Glomerular visceral epithelial cell (primary cell): ENCODE measurements at regions not wholly inside any gene's neighbourhood (a gene's known extent, or its start where the extent isn't known, plus 50 kb on each side); places are given as distances from the start of the nearest gene placed in this dataset.

ENCODE experiments used
- DNase-seq: peaks from one replicate; pipeline ENCODE4 v3.0.0-alpha.2; 2016; ENCODE audit errors: extremely low spot score

DNA sequence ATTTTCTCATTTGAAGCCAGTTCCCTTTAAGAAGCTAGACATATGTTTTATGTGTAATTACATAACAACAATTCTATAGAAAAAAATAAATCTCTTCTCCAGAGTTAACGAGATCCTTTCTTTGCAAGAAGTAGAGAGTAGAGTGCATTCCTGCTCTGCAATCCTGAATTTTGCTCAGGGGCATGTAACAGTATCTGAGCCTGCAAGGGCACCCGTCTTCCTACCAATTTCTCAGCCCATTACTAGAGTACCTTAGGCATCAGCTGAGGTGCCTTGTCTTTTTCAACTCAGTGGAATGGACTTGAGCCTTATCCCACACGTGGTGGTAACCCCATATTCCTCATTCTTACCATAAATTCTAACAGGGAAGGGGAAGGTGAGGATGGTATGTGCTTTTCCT is 205.9 kb downstream of the IKZF2 start:
- no peak for DNase-seq

DNA sequence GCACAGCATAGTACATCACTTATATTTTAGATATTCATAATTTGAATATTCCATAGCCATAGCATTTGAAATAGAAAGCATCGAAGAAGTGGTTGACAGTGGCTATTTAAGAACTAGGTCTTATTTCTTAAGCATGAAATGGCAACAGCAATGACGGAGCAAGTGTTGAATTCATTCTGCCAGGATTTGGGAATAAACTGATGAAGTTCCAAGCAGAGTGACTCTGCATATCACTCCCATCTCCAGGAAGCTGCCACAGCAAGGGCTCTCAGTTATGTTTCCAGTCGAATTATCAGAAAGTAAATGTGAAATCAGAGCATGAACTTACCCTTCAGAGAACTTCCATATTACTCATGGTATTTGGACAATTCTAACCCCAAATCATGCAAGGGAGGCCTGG is 208.1 kb downstream of the IKZF2 start:
- DNase-seq = no peak

GRCh38 chr2:212941361-212941760 is 210.1 kb downstream of the IKZF2 start:
- no peak for DNase-seq

- DNase-seq = no peak
These were observed 210.6 kb downstream of the IKZF2 start for GRCh38 chr2:212940816-212941215.

DNA sequence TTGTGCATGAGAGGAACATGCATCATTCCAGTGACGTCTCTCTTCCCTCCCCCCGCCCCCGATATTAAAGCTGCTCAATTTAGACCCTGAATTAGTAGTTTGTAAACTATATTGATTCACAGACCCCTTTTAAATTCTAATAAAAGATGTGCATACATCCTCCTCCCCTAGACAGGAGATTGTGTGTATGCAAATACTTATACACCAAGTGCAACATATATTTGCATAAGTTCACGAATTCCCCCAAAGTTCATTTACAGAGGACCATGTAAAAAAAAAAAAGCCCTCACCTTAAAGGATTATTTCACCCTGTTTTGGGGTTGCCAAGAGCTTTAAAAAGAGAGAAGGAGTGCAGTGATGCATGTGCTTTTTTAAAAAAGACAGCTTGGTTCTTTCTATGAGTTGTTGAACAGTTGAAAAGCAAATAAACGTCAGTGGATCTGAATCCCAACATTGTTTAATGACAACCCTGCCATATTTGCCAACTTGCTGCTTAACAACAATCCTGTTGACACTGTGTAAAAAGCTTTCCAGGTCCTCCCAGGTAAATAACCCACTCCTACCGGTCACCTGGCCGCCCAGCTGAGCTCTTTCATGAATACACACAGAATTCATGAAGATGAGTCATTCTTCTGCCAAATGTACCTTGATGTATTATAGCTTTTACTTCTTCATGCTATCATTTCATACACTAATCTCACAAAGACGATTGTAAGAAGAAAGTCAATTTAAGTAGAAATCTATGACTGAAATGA is 211.5 kb downstream of the IKZF2 start:
- no peak for DNase-seq

DNA sequence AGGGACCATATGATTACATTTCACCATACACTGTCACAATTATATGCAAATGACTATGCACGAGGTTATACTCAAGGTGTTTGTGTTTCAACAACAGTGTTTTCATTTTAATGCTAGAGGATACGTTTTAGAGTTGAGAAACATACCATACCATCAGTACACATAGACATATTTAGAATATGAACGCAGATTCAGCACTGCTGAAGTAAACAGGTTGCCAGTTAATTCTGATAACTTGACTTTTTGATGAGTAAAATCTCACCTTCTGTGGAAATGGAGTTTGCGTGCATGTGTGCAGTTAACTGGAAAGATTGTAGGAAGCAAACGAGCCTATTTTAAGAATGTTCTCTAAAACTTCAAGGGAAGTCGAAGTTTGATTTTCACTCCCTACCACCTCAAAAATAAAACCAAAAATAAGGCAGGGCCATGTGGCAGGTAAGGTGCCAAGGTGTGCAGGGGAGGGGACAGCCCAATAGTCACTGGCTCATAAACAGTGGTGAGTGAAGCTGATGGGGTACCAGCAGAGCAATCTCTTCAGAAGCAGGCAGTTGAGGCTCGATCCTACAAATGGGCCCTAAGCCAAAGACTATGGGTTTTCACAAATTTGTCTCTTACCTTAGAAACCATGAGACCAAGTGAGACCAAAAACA is 213.1 kb downstream of the IKZF2 start:
- no peak for DNase-seq

DNA sequence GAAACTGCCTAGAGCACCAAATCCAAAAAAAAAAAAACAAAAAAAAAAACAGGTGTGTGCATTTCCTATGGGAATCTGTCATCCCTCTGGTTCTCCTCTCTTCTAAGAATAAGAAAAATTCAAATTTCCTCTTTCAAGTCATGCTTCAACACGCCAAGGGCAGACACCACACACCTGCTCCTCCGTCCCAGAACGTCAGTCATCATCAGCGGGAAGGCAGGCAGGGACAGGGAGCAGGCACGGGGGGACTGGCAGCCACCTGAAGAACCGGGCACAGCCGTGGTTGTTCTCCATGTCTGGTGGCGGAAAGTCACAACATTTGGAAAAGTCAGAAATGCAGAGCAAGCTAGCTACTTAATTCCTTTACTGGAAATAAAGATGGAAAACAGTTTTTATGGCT is 214.8 kb downstream of the IKZF2 start:
- no peak for DNase-seq

DNA sequence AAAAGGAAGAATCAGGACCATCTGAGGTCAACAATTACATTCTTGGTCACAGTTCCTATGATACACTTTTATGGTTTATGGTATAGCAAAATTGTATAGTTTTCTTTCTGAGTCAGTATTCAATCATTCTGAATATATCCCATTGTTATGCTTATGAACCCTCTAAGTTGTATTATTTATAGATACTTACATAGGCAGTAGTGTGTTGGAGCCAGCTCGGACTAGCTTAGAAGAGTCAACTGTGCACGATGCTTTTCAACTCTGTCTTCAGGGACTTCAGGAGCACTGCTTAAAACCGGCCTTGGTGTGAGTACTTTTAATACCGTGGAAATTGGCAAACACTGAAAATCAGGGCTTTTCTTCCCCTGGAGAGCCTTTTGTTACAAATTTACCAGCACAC is 215.7 kb downstream of the IKZF2 start:
- no peak for DNase-seq

GRCh38 chr2:212931271-212931670 is 220.1 kb downstream of the IKZF2 start:
- DNase-seq = no peak

DNA sequence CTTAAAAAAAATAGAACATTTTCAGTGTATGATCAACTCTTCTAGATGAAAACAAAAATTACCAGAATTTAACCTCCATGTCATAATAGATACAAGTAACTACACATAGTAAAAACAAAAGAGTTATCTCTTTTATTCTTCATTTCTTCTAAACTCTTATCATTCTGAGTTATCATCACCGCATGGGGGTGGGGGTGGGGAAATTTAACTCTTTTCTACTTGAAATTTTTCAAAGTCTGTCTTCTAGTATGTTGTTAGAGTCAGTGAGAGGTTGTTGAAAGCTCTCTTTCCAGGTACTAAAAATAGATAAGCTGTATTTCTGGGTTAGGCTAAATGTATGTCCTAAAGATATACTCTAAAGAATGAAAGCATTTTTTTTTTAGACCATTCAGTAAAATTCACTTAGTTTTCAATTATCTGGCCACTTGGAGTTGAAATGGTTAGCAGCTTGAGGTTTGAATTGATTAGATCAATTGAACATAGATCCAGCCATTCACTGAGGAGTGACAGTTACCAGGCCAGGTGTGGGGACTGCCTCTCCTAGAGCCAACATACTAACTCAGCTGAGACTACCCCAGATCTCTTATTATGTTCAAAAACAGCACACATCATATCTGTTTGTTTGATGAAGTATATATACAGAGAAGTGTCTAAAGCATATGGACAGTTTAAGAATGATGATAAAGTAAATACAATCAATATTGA is 220.7 kb downstream of the IKZF2 start:
- DNase-seq = no peak

GRCh38 chr2:212929971-212930370 is 221.4 kb downstream of the IKZF2 start:
- no peak for DNase-seq

- no peak for DNase-seq
These were observed 222.3 kb downstream of the IKZF2 start for GRCh38 chr2:212929116-212929515.

DNA sequence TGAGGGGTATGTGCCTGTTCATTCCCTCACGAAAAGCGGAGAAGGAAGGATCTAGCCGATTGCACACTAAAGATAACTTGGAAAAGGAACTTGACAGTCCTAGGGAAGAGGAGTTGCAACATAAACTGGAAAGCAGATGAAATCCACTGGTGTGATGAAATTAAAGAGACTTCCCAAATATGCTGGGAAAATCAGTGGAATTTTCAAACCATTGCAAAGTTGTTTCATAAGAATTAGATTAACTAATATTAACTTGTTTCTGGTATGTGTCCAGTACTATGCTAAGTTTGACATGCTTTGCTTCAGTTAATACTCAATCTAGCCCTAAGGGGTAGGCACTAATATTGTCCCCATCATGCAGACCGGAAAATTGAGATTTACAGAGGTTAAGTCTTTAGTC is 222.7 kb downstream of the IKZF2 start:
- no peak for DNase-seq

- DNase-seq = no peak
These were observed 224.5 kb downstream of the IKZF2 start for GRCh38 chr2:212926940-212927339.

DNA sequence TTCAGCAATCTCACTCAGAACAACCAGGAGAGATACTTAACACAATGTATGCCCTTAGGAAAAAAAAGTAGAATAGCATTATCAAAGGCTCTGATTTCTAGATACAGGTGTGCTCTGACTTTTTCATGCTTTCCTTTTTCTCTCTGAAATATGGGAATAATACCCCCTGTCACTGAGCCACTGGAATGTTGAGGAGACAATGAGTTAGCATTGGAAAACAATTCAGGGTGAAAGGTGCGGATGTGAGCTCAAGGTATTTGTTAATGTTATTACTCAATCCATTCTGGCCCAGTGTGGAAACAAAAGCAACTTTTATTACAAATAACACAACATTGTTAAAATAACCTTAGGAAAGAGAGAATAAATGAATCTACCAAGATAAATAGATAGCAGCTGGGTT is 228.0 kb downstream of the IKZF2 start:
- DNase-seq = no peak

- DNase-seq = no peak
These were observed 228.7 kb downstream of the IKZF2 start for GRCh38 chr2:212922701-212923100.

DNA sequence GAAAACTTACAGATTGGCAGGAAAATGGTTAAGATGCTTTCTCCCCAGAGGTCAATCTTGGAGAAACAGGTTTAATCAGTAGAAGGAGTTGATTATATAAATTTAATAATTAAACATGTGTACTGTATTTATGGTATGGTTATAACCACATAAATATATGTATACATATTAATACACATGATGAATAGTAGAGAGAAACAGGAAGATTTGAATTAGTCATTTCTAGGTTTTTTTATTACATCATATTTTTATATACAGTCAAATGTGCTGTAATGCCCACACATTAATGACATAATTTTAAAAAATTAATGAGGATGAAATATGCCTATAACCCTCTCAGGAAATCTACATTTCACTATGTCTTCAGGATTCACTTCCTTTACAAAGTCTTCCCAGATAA is 229.7 kb downstream of the IKZF2 start:
- no peak for DNase-seq

GRCh38 chr2:212921061-212921460 is 230.4 kb downstream of the IKZF2 start:
- DNase-seq = no peak

DNA sequence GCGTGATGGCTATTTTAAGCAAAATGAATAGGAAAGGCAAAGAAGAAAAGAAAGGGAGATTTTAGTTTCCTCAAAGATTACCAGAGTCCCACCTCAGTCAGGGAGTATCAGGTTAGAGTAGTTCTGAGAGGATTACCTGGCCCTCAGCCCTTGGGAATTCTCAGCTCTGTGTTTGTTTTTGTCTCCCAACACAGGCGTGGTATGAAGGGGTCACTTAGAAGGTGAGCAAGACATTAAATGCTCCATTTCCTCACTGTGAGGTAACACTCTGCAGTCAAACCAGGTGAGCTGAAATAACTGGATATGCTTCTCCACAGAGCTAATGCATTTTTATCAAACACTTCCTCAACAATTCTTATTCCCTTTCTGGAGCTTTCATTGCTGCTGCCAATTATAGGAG is 232.2 kb downstream of the IKZF2 start:
- DNase-seq = no peak

DNA sequence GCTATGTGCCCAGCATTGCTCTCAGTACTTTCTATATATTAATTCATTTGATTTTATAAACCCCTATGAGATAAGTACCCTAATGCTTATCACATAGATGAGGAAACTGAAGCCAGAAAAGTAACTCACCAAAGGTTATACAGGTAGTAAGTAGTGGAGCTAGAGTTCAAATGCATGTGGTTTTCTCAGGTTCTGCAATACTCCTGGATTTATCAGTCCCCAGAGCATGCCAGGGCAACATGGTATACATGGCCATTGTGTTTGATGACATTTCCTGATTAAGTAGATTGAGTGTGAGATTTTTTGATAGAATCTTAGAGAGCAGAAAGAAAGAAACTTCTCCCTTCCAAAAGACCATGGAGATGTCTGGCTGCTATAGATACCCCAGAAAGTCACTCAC is 233.1 kb downstream of the IKZF2 start:
- no peak for DNase-seq

GRCh38 chr2:212915121-212915782 is 236.2 kb downstream of the IKZF2 start:
- DNase-seq = peak; percentile 7

DNA sequence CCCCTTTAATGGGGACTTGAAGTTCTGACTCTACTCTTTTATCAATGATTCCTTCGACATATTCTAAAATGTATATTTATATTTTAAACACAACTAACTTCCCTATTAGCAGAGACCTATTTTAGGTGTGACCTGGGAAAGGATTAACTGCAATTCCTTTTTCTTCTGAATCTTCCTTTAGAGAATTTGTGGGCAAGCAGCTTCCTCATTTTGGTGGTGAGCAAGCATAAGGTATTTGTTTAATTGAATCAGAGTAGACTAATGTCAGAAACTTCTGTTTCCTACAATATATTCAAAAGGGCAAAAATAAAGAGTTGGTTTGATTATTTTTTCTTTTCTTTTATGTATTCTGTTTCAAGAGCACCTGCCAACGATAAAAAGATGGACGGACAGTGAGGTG is 237.0 kb downstream of the IKZF2 start:
- DNase-seq = no peak
